H9 (cell line): ENCODE measurements at regions not wholly inside any gene's neighbourhood (a gene's known extent, or its start where the extent isn't known, plus 50 kb on each side); places are given as distances from the start of the nearest gene placed in this dataset.

ENCODE experiments used
- DNase-seq: peaks from one replicate; pipeline ENCODE4 v3.0.0-alpha.2; 2017
- H2AFZ ChIP-seq: one replicate; pipeline ENCODE4 v1.6.1; 2013; ENCODE audit warnings: mild to moderate bottlenecking, low read length, control low read depth, moderate library complexity
- H2AK5ac ChIP-seq: 2 replicates; pipeline ENCODE4 v1.6.1; 2013; ENCODE audit warnings: low read length, control low read depth, mixed read lengths; ENCODE audit not compliant: insufficient read length
- H2BK120ac ChIP-seq: one replicate; pipeline ENCODE4 v1.6.1; 2013; ENCODE audit warnings: low read depth, mild to moderate bottlenecking, low read length, control low read depth, inconsistent platforms; ENCODE audit not compliant: poor library complexity, severe bottlenecking
- H2BK12ac ChIP-seq: 2 replicates; pipeline ENCODE4 v1.6.1; 2013; ENCODE audit warnings: low read length, control low read depth, mixed read lengths, low read depth; ENCODE audit not compliant: insufficient read length
- H2BK15ac ChIP-seq: 2 replicates; pipeline ENCODE4 v1.6.1; 2013; ENCODE audit warnings: low read depth, low read length, control low read depth
- H2BK20ac ChIP-seq: one replicate; pipeline ENCODE4 v1.6.1; 2013; ENCODE audit warnings: low read depth, mild to moderate bottlenecking, low read length, control low read depth, inconsistent platforms; ENCODE audit not compliant: poor library complexity, severe bottlenecking
- H2BK5ac ChIP-seq: 2 replicates; pipeline ENCODE4 v1.6.1; 2013; ENCODE audit warnings: low read length, control low read depth, mixed read lengths; ENCODE audit not compliant: insufficient read length
- H3K14ac ChIP-seq: 2 replicates; pipeline ENCODE4 v1.6.1; 2013; ENCODE audit warnings: low read length, control low read depth; ENCODE audit not compliant: insufficient read depth
- H3K18ac ChIP-seq: 2 replicates; pipeline ENCODE4 v1.6.1; 2013; ENCODE audit warnings: low read depth, mild to moderate bottlenecking, mixed read lengths, low read length, control low read depth; ENCODE audit not compliant: insufficient read length
- H3K23ac ChIP-seq: 2 replicates; pipeline ENCODE4 v1.6.1; 2013; ENCODE audit warnings: low read length, control low read depth, mixed read lengths, low read depth; ENCODE audit not compliant: insufficient read length
- H3K23me2 ChIP-seq: 2 replicates; pipeline ENCODE4 v1.6.1; 2013; ENCODE audit warnings: low read depth, mild to moderate bottlenecking, mixed read lengths, low read length, control low read depth; ENCODE audit not compliant: insufficient read length, poor library complexity, severe bottlenecking
- H3K27ac ChIP-seq: 2 replicates; pipeline ENCODE4 v1.5.1; 2013; ENCODE audit warnings: low read length, control low read depth, mixed read lengths, low read depth; ENCODE audit not compliant: insufficient read length
- H3K27me3 ChIP-seq: 2 replicates; pipeline ENCODE4 v1.6.1; 2013; ENCODE audit warnings: low read length, control low read depth, inconsistent platforms; ENCODE audit not compliant: insufficient read depth
- H3K4ac ChIP-seq: 2 replicates; pipeline ENCODE4 v1.6.1; 2013; ENCODE audit warnings: low read depth, mild to moderate bottlenecking, control low read depth, inconsistent platforms, low read length, moderate library complexity
- H3K4me1 ChIP-seq: 2 replicates; pipeline ENCODE4 v1.6.1; 2013; ENCODE audit warnings: low read length, control low read depth, inconsistent platforms; ENCODE audit not compliant: insufficient read depth
- H3K4me2 ChIP-seq: 2 replicates; pipeline ENCODE4 v1.6.1; 2013; ENCODE audit warnings: low read length, control low read depth, mixed read lengths; ENCODE audit not compliant: insufficient read length, insufficient read depth
- H3K56ac ChIP-seq: 2 replicates; pipeline ENCODE4 v1.6.1; 2013; ENCODE audit warnings: low read depth, mild to moderate bottlenecking, mixed read lengths, low read length, control low read depth; ENCODE audit not compliant: insufficient read length
- H3K79me1 ChIP-seq: 2 replicates; pipeline ENCODE4 v1.6.1; 2013; ENCODE audit warnings: low read depth, mild to moderate bottlenecking, moderate library complexity, low read length, control low read depth, inconsistent platforms; ENCODE audit not compliant: insufficient read depth, poor library complexity, severe bottlenecking
- H3K79me2 ChIP-seq: 2 replicates; pipeline ENCODE4 v1.6.1; 2013; ENCODE audit warnings: low read length, control low read depth, inconsistent platforms; ENCODE audit not compliant: insufficient read depth
- H3K9ac ChIP-seq: 2 replicates; pipeline ENCODE4 v1.6.1; 2013; ENCODE audit warnings: low read length, control low read depth, mixed read lengths; ENCODE audit not compliant: insufficient read length; ENCODE audit errors: extremely low read depth
- H3K9me3 ChIP-seq: one replicate; pipeline ENCODE4 v1.6.1; 2013; ENCODE audit warnings: low read depth, low read length, inconsistent platforms; ENCODE audit not compliant: control insufficient read depth
- H3T11ph ChIP-seq: one replicate; pipeline ENCODE4 v1.6.1; 2013; ENCODE audit warnings: mild to moderate bottlenecking, low read length, control low read depth, inconsistent platforms
- H4K20me1 ChIP-seq: one replicate; pipeline ENCODE4 v1.6.1; 2013; ENCODE audit not compliant: control insufficient read depth, insufficient read length, insufficient read depth
- H4K5ac ChIP-seq: 2 replicates; pipeline ENCODE4 v1.6.1; 2013; ENCODE audit warnings: low read depth, mild to moderate bottlenecking, mixed read lengths, low read length, control low read depth; ENCODE audit not compliant: insufficient read length
- H4K8ac ChIP-seq: replicated peaks from 2 replicates; pipeline ENCODE4 v1.6.1; 2013; ENCODE audit warnings: low read length, control low read depth, mixed read lengths, low read depth; ENCODE audit not compliant: insufficient read length
- H4K91ac ChIP-seq: 2 replicates; pipeline ENCODE4 v1.6.1; 2013; ENCODE audit warnings: low read depth, mild to moderate bottlenecking, moderate library complexity, mixed read lengths, low read length, control low read depth; ENCODE audit not compliant: insufficient read length
- H3K27ac Mint-ChIP-seq, 3 experiments: 2 replicates in 2 of 3; 3 replicates in 1 of 3; pipeline ENCODE4 v1.8.0; 2020 to 2021; ENCODE audit warnings: mixed read lengths in 3 of 3, mild to moderate bottlenecking in 1 of 3, moderate library complexity in 1 of 3
- H3K27me3 Mint-ChIP-seq: 2 replicates; pipeline ENCODE4 v1.8.0; 2021; ENCODE audit warnings: low read depth, mild to moderate bottlenecking, moderate library complexity, mixed read lengths
- H3K36me3 Mint-ChIP-seq, 3 experiments: 2 replicates in 2 of 3; 3 replicates in 1 of 3; pipeline ENCODE4 v1.8.0; 2020 to 2021; ENCODE audit warnings: low read depth in 3 of 3, mixed read lengths in 3 of 3; ENCODE audit not compliant: insufficient read depth in 1 of 3
- H3K4me1 Mint-ChIP-seq, 2 experiments: 2 replicates each; pipeline ENCODE4 v1.8.0; 2020; ENCODE audit warnings: mixed read lengths in 2 of 2
- H3K4me3 Mint-ChIP-seq, 2 experiments: 2 replicates in 1 of 2; 3 replicates in 1 of 2; pipeline ENCODE4 v1.8.0; 2020 to 2021; ENCODE audit warnings: mild to moderate bottlenecking in 2 of 2, mixed read lengths in 2 of 2, moderate library complexity in 1 of 2
- H3K9me3 Mint-ChIP-seq, 2 experiments: 2 replicates in 1 of 2; 3 replicates in 1 of 2; pipeline ENCODE4 v1.8.0; 2020; ENCODE audit warnings: mild to moderate bottlenecking in 2 of 2, mixed read lengths in 2 of 2, moderate library complexity in 1 of 2
- CTCF ChIP-seq: fragments of 200-600 bp; sonication (generic); conservative IDR thresholded peaks from 3 replicates; pipeline ENCODE4 v1.8.0; 2021; ENCODE audit warnings: antibody characterized with exemption, mild to moderate bottlenecking
- WGBS: extraction: QIAGEN DNeasy Blood & Tissue Kit; methylation state at CpG from one replicate; pipeline ENCODE4 v1.1.7; 2013; ENCODE audit warnings: missing lambda C conversion rate, low lambda C conversion rate, mixed read lengths; ENCODE audit not compliant: insufficient read length; ENCODE audit errors: extremely low coverage; 5-methylcytosine and 5-hydroxymethylcytosine counted together

GRCh38 chr10:44042075-44042770 is 342.7 kb downstream of the CXCL12 start:
- no peak overlapping the region for H3K4me2 ChIP-seq
- H3K27ac ChIP-seq, result no peak overlapping the region
- H3K9me3 Mint-ChIP-seq, result peaks cover 4 to 5% of the 10 kb centered on the region in 2 experiments; a peak in 3 of 5 replicates
- no CpG with 5 or more reads among the region's 2 CpGs for WGBS
- H4K91ac ChIP-seq, result no peak overlapping the region
- peak overlapping the region in 2 of 3 experiments; percentile 47 to 53; a peak in 1 of 7 replicates for H3K27ac Mint-ChIP-seq
- no peak overlapping the region for H3K9ac ChIP-seq
- no peak for DNase-seq
- no peaks in the 10 kb centered on the region for H3K79me2 ChIP-seq
- H2BK20ac ChIP-seq, result no peak overlapping the region
- no peak overlapping the region for H2BK120ac ChIP-seq
- no peak for TF ChIP-seq CTCF
- no peaks in the 10 kb centered on the region for H3K79me1 ChIP-seq
- H3K4me1 Mint-ChIP-seq, result peaks cover 22% of the 10 kb centered on the region in 2 experiments
- peaks cover 2% of the 10 kb centered on the region; the same call in 1 of the 2 replicates for H3K27me3 Mint-ChIP-seq
- H4K5ac ChIP-seq, result no peak overlapping the region
- H3K9me3 ChIP-seq, result no peaks in the 10 kb centered on the region
- H3K4me3 Mint-ChIP-seq, result no peak overlapping the region
- no peak overlapping the region for H2AK5ac ChIP-seq
- no peak overlapping the region for H2BK15ac ChIP-seq
- H3T11ph ChIP-seq, result no peak overlapping the region
- no peak overlapping the region; the same call in 1 of the 2 replicates for H3K14ac ChIP-seq
- no peaks in the 10 kb centered on the region for H3K27me3 ChIP-seq
- H3K4me1 ChIP-seq, result no peaks in the 10 kb centered on the region; the same call in 1 of the 2 replicates
- no peak overlapping the region for H3K23ac ChIP-seq
- no peak overlapping the region for H3K56ac ChIP-seq
- no peak overlapping the region for H2BK12ac ChIP-seq
- H3K4ac ChIP-seq, result no peak overlapping the region
- no peaks in the 10 kb centered on the region for H4K20me1 ChIP-seq
- H3K18ac ChIP-seq, result no peak overlapping the region
- H3K36me3 Mint-ChIP-seq, result 0 out of 7 replicates have a peak, but pooled peaks cover 0 to 1% (median 0%) of the 10 kb centered on the region in 3 experiments
- no peak overlapping the region for H4K8ac ChIP-seq
- no peak overlapping the region for H2AFZ ChIP-seq
- H3K23me2 ChIP-seq, result no peaks in the 10 kb centered on the region
- H2BK5ac ChIP-seq, result no peak overlapping the region
